ENCODE measurements at regions not wholly inside any gene's neighbourhood (a gene's known extent, or its start where the extent isn't known, plus 50 kb on each side); places are given as distances from the start of the nearest gene placed in this dataset.

GRCh38 chr9:31253800-31254762 lies 1130.4 kb upstream of the ACO1 start:
- H3F3A ChIP-seq (ENCODE audit: control insufficient read depth, insufficient read depth), result no peaks in the 10 kb centered on the region
- no peaks in the 10 kb centered on the region for H3K9me2 ChIP-seq (replicated peaks; ENCODE audit: control insufficient read depth, low read length)
- H3K4me2 ChIP-seq (ENCODE audit: low read length), result no peak overlapping the region
- no peaks in the 10 kb centered on the region for H4K20me1 ChIP-seq (ENCODE audit: control insufficient read depth, insufficient read depth, low read depth, low read length)
- no peaks in the 10 kb centered on the region for H3K4me1 ChIP-seq (ENCODE audit: control insufficient read depth, low read length)
- no peaks in the 10 kb centered on the region for H3K36me3 ChIP-seq (ENCODE audit: control insufficient read depth, low read length)
- no peak for TF ChIP-seq EZH2phosphoT487 (IDR thresholded peaks at IDR 0.05; ENCODE audit: borderline replicate concordance, low read length)
- TF ChIP-seq CTCF (IDR thresholded peaks at IDR 0.05; ENCODE audit: low read depth, low read length, poor library complexity, severe bottlenecking), result no peak
- no peaks in the 10 kb centered on the region for H3K27me3 ChIP-seq (ENCODE audit: control insufficient read depth, low read length)
- no peaks in the 10 kb centered on the region for H3K9me3 ChIP-seq (ENCODE audit: control insufficient read depth, insufficient read depth, low read length)
- H3K27ac ChIP-seq (ENCODE audit: low read depth, low read length), result no peak overlapping the region
- H3K79me2 ChIP-seq (ENCODE audit: control insufficient read depth, low read length), result no peaks in the 10 kb centered on the region
- no peak overlapping the region for H3K4me3 ChIP-seq (ENCODE audit: low read length)

GRCh38 chr9:31255211-31255610 lies 1129.2 kb upstream of the ACO1 start:
- no peak for TF ChIP-seq EZH2phosphoT487 (IDR thresholded peaks at IDR 0.05; ENCODE audit: borderline replicate concordance, low read length)
- TF ChIP-seq CTCF (IDR thresholded peaks at IDR 0.05; ENCODE audit: low read depth, low read length, poor library complexity, severe bottlenecking), result no peak
- no peaks in the 10 kb centered on the region for H3K9me3 ChIP-seq (ENCODE audit: control insufficient read depth, insufficient read depth, low read length)
- H3K27ac ChIP-seq (ENCODE audit: low read depth, low read length), result no peak overlapping the region

GRCh38 chr9:31259824-31260223 lies 1124.6 kb upstream of the ACO1 start:
- TF ChIP-seq CTCF (IDR thresholded peaks at IDR 0.05; ENCODE audit: low read depth, low read length, poor library complexity, severe bottlenecking), result no peak
- TF ChIP-seq EZH2phosphoT487 (IDR thresholded peaks at IDR 0.05; ENCODE audit: borderline replicate concordance, low read length), result no peak
- no peaks in the 10 kb centered on the region for H3K36me3 ChIP-seq (ENCODE audit: control insufficient read depth, low read length)
- no peaks in the 10 kb centered on the region for H3K4me1 ChIP-seq (ENCODE audit: control insufficient read depth, low read length)
- no peak overlapping the region for H3K4me2 ChIP-seq (ENCODE audit: low read length)
- H3K4me3 ChIP-seq (ENCODE audit: low read length), result no peak overlapping the region
- no peaks in the 10 kb centered on the region for H3K9me3 ChIP-seq (ENCODE audit: control insufficient read depth, insufficient read depth, low read length)
- H3K27ac ChIP-seq (ENCODE audit: low read depth, low read length), result no peak overlapping the region
- H3K27me3 ChIP-seq (ENCODE audit: control insufficient read depth, low read length), result no peaks in the 10 kb centered on the region
- H3K9me2 ChIP-seq (replicated peaks; ENCODE audit: control insufficient read depth, low read length), result no peaks in the 10 kb centered on the region
- no peaks in the 10 kb centered on the region for H3F3A ChIP-seq (ENCODE audit: control insufficient read depth, insufficient read depth)
- no peaks in the 10 kb centered on the region for H4K20me1 ChIP-seq (ENCODE audit: control insufficient read depth, insufficient read depth, low read depth, low read length)
- no peaks in the 10 kb centered on the region for H3K79me2 ChIP-seq (ENCODE audit: control insufficient read depth, low read length)

More at GRCh38 chr9:31255211-31255610, 1129.2 kb upstream of the ACO1 start:
- Histone ChIP-seq H3F3A (ENCODE audit: control insufficient read depth, insufficient read depth) (no peaks in the 10 kb centered on the region), H3K4me3 (ENCODE audit: low read length) (no peak overlapping the region), H3K4me2 (ENCODE audit: low read length) (no peak overlapping the region), H3K4me1 (ENCODE audit: control insufficient read depth, low read length) (no peaks in the 10 kb centered on the region), H3K36me3 (ENCODE audit: control insufficient read depth, low read length) (no peaks in the 10 kb centered on the region), H3K9me2 (replicated peaks; ENCODE audit: control insufficient read depth, low read length) (no peaks in the 10 kb centered on the region), H3K79me2 (ENCODE audit: control insufficient read depth, low read length) (no peaks in the 10 kb centered on the region), H4K20me1 (ENCODE audit: control insufficient read depth, insufficient read depth, low read depth, low read length) (no peaks in the 10 kb centered on the region), H3K27me3 (ENCODE audit: control insufficient read depth, low read length) (no peaks in the 10 kb centered on the region)

Data from DOHH2 (cell line).